DMS153 (cell line): ENCODE measurements at regions not wholly inside any gene's neighbourhood (a gene's known extent, or its start where the extent isn't known, plus 50 kb on each side); places are given as distances from the start of the nearest gene placed in this dataset.

Experiments used
- DNase-seq: peaks from one replicate; lab custom pipeline; 2025; lab: John Stamatoyannopoulos, UW

DNA sequence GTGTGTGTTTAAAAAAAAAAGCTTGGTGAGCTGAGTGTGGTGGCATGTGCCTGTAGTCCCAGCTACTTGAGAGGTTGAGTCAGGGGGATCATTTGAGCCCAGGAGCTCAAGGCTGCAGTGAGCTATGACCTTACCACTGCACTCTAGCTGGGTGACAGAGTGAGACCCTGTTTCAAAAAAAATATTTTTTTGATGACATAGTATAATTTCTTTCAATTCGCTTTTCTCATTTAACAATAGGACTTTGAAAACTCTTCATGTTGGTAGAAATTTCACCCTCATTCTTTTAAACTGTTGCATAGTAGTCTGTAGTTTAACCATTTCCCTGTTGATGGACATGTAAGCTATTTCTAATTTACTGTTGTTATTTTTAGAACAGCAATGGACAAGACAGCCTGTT is 55.7 kb upstream of the EXOC6 start:
- DNase-seq = no peak
